Stimulated activated CD4-positive, alpha-beta T cell treated with anti-CD3 and anti-CD28 coated beads, Interleukin-2, amount 100 ng/mL, for 24 hours (primary cell): ENCODE measurements at regions not wholly inside any gene's neighbourhood (a gene's known extent, or its start where the extent isn't known, plus 50 kb on each side); places are given as distances from the start of the nearest gene placed in this dataset.
"Not testable (repeated sequence)": the region's sequence is repeated elsewhere in the genome, so short reads cannot be mapped to it uniquely, and the experiment has no call there.

ENCODE experiments used
- DNase-seq, 2 donors: peaks; one replicate each; pipeline ENCODE4 v3.0.0-alpha.2; 2020

DNA sequence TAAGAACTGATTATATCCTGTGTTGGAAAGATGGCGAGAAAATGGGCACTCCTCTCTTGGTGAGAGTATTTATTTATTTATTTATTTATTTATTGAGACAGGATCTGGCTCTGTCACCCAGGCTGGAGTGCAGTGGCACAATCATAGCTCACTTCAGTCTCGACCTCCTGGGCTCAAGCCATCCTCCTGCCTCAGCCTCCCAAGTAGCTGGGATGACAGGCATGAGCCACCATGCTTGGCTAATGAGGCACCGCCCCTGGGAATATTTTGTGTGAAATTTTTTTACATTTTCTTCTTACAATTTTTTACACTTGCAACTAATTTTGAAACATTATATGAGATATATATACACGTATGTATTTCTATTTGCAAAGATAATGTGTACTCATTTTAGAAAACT is 150.5 kb upstream of the PRR20G start:
- no peak for DNase-seq

DNA sequence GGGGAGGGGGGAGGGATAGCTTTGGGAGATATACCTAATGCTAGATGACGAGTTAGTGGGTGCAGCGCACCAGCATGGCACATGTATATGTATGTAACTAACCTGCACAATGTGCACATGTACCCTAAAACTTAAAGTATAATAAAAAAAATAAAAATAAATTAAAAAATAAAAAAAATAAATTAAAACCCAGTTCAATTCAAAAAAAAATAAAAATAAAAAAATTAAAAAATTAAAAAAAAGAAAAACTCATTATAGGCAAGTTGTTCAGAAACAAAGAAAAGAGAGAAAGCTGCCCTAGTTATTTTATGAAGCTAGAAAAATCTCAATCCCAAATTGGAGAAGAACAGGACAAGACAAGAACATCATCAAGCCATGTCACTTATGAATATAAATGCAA is 147.5 kb upstream of the PRR20G start:
- DNase-seq = not testable (repeated sequence)

DNA sequence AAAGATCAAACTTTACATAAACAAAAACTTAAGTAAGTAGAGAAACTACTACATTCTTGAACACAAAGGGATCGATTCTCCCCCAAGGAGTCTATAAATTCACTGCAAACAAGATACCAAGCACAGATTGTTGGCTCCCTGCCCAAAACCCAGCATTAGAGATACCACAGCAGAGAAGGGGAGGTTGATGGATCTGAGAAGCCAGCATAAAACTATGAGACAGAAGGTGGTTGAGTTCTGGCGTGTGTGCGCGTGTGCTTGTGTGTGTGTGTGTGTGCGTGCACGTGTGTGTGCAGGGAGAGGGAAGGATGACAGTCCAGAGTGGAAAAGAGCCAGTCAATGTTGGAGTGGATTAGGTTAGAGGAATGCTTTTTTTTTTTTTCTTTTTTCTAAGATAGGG is 143.2 kb upstream of the PRR20G start:
- no peak for DNase-seq

DNA sequence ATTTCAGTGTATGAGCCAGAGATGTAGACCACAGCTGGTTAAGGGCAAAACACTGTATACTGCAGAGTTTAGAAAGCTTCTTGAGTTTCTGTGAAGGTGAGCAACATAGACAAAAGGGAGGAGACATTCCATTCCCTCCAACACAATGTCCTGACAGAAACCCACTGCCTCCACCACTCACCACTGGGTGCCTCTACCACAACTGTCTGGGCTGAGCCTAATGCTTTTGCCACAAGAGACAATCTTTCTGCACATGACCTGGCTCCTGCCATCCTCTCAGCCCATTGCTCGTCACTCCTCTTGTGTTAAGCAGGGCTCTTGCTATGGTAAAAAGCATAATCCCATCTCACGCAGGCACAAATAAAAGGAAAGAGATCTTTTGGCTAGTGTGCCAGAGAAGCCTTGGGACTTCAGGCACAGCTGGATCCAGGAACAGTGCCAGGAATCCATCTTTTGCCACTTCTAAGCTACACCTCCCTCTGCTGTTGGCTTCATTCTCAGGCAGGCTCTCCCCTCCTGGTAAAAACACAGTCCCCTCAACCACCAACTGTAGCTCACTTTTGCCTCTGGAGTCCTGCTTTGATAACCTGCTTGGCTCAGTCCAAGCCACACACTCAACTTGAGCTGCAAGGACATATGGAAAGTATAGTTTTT is 140.6 kb upstream of the PRR20G start:
- DNase-seq = no peak

DNA sequence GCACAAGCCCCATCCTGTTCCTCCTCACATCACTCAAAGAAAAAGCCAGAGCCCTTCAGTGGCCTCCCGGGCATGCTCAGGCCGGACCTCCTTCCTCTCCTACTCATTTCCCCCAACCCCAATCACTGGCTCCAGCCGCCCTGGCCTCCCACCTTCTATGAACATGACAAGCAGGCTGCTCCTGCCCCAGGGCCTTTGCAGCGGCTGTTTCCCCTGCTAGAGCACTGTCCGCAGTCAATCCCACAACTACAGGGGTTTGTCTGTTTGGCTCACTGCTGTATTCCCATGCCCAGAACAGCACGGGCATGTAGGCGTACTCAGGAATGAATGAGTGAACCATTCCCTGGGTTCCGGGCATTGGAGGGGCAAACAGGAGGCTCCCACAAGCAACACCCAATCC is 139.8 kb upstream of the PRR20G start:
- DNase-seq = no peak

DNA sequence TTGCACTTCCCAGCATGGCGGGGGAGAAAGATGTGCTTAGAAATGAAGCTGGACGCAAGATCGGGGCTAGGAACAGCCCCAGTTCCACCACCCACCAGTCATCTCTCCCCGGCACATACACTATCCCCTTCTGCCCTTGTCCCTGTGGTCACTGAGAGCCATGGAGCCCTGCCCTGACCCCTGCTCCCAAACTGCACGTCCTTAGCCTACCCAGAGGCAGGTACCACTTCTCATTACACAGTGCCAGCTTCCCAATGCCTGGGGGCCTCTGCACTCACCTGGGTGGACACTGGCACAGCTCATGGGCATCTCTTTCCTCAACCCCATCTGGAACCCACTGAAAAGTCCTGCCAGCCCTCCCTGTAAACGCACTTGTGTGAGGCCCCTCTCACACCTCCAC is 139.3 kb upstream of the PRR20G start:
- no peak for DNase-seq

DNA sequence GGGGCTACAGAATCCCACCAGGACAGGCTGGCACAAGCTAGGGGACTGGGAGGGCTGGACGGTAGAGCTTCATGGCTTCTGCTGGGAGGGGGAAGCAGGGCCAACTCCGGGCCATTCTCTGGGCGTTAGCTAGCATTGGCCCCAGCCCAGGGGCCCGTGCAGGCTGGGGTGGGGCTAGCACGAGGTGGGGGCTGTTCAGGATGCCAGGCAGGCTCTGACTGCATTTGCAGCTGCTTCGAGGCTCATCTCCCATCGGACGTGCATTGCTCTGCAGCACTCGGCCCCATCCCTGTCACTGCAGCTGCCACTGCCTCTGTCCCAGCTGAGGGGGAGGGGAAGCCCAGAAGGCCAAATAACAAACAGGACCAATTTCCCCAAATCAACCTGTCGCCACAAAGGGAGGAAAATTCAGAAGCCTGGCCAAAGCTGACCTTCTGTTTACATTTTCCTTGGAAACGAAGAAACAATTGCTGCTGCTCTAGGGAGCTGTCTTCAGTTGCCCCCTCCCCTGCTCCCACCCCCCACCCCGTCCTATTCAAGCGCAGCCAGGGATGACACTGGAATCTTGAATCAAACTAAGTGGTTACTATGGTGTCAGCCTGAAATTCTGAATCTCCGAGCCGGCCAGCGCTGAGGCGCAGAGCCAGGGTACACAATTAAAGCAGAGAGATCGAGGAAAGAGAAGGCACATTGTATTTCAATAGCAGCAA is 138.8 kb upstream of the PRR20G start:
- DNase-seq = peak in 1 of 2 donors; percentile 13

DNA sequence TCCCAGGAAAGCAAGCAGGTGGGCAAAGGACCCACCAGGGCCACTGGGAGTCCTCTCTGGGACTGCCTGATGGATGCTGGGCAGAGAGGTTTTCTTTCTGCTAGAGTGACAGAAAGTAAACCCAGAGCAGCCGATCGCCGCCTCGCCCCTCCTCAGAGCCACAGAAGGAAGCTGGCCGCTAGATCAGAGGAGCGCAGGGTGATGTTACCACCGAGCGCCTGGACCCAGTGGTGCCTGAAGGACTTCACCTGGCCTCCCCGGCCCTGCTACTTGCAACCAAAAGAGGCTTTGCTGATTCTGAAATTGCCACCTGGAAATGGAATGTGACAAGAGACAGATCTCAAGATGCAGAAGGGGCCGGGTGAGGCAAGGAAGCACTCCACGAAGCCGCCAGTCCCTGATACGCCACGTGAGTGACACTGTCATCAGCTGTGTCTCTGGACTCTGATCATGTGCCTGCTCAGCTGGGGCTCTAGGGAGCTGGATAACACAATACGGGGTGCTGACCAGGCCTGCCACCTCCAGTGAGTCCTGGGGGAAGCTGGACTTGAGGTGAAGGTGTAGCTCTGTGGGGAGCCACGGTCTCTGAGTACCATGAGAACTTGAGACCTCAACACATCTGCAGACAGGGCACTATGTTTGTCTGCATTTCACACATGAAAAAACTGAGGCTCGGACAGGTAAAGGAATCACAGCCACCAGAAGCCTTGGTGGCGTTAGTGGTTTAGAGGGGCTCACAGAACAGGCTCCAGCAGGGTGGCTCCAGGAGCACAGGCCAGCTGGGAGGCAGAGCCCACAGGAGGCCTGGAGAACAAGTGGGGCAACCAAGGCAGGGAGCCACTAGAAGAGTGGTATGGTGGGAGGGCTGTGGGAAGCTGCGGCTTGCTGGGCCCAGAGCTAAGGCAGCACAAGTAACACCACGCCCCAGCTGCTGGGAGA is 137.9 kb upstream of the PRR20G start:
- DNase-seq = no peak

DNA sequence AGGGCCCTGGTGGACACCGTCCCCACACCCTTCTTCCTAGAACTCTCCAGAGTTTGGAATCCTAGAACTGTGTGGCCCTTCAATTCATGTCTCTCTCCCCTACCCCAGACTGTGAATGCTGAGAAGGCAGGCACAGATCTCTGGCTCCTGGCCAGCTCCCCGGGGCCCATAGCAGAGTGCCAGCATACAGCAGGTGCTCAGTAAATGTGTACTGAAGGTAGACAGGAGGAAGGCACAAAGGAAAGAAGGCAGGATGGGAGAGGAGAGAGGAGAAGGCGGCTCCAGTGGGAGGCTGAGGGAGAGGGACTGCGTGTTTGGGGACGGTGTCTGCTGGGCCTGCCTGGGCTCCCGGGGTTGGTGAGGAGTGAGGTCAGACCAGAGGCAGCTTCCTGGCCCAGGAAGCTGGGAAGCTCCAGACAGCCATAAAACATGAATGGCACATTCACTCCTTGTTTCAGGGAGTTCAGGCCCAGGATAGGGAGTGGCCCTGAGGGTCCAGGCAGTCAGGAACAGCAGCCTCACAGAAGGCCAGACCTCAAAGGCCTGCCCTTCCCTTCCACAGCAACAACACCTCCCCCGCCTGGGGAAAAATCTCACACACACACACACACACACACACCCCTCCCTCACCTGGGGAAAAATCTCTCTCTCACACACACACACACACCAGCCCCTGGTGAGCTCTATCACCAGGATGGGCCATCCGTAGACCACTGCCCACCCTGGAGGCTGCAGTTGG is 137.1 kb upstream of the PRR20G start:
- DNase-seq = no peak

DNA sequence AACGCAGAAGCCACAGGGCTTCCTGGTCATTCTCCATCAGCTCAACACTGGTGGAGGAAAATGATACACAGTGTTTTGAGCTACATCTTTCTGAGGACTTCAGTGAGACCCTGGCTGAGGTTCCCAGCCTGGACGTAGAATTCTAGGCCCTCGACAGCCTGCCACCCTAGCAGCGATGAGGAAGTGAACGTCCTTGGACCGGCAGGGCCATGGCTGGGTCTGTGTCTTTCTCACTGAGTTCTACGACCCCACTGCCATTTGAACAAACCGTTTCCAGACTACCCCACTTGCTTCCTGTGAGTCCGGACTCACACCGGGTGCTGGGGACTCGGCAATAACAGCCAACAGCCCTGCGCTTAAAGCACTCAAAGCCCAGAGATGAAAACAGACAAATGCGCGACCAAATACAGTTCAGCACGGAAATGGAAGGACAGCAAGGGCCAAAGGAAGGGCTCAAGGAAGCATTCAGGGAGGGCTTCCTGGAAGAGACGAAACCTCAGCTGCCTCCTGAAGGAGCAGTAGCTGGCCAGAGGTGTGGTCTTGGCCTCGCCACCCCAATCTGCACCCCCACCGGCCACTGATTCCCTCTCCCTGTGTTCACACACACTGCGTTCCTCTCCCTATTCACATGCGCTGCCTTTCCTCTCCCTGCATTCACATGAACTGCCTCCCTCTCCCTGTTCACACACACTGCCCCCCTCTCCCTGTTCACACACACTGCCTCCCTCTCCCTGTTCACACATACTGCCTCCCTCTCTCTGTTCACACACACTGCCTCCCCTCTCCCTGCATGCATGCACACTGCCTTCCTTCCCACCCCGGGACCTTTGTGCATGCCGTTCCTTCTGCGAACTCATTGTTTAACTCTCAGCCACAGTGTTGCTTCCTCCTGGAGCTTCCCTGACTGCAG is 136.3 kb upstream of the PRR20G start:
- no peak for DNase-seq

DNA sequence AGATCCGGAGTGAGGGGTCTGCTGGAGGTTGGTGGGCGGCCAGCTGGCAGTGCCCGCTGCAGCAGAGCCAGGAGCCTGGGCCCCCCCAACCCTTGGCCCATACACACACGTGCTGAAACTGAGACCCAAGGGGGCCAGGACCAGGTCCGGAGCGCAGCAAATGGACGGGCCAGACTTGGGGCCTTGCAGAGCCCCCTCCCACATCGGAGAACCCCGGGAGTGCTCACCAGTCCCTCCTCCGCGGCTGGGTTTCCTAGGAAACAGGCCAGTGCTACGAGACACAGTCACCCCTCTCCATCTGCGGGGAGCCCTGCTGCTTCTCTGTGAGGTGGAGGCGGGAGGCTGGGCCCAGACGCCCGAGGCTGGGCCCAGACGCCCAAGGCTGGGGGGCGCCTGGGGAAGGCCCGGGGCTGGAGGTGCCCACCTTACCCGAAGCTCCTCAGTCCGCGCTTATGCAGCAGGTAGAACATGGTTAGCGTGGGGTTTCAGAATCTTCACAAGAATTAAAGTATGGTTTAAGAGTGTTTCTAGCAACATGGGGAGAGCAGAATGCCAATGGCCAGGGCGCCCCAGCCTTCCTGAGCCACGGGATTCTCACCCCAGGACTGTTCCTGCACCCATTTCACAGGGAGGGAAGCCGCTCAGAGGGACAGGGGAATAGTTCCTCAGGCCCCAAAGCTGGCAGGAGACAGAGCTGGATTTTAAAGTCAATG is 135.0 kb upstream of the PRR20G start:
- DNase-seq = no peak

DNA sequence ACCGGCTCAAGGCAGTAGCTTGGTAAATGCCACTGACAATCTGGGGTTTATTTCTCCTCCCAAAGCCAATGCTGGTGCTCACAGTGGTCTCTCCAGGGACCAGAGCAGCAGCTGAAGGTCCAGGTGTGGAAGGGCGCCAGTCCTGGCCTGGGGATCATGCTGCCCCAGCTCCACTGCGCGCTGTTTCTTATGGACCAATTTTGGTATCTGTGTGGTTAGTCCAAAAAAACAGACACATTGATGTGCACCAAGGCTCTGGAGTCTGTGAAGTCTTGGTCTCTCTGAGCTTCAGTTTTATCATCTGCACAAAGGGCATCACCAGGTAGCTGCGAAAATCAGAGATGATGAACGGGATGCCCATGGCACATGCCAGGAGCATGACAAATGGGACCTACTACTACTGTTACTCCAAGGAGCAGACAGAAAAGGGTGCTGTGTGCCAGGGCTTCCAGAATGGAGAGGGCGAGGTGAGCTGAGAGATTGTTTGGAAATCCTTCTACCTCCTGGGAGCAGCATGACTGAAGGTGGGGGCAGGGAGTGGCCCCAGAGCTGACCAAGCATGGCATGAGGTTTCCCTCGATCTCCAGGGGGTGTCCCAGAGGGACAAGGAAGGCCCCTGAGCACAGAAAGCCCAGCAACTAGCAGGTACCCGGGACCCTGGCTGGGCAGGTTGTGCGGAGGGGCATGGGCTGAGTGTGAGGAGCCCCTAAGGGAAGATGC is 134.3 kb upstream of the PRR20G start:
- no peak for DNase-seq

DNA sequence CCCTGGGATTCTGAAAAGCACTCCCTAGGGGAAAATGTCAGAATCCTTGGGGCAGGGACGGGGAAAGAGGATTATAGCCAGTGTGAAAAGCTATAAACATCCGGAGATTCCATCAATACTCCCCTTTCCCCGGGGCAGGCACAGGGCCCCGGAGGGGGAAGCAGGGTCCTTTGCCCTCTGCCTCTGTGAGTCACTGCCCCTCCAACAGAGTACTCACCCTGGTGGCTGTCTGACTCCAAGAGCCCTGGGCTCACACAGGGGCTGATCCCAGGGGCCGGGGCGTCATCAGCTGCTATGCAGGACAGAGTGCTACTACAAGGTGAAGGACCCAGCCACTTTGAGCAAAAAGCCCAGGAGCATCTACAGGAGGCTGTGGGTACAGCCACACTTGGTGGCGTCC is 133.0 kb upstream of the PRR20G start:
- DNase-seq = no peak

DNA sequence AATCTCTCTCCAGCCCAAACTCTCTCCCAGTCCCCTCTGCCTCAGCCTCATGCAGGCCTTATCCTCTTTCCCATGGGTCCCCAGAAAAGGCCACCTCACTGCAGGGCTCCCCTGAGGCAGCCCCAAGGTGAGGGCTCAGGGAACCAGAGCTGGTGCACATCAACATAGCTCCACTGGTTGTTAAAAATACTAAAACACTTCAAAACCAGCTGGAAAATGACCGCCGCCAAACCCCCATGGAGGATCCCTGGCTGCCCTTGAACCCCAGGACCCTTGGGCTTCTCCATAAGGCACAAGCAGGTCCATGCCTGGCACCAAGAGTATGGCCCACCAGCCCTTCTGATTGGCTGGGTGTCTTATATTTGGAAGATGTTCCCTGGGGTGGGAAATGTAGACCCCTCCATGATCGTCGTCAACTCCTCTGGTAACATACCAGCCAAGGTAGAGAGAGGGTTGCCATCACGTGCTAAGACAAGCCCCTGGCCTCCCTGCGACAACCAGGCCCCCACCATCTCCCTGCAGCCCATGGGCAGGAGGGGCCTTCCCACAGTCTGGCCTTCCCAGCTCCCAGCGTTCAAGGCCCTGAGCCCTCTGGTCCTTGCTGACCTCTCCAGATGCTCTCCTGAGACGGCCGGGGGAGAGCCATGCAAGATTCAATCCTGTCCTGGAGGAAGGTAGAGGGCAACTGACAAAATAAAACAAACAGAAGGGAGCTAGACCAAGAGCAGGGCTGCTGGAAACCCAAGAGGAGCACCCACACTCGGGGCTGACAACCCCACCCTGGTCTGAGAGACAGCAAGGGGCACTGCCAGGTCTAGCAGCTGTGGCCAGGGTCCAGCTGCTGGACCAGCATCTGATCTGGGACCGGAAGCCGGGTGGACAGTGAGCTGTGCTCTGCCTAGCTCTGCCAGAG is 132.1 kb upstream of the PRR20G start:
- DNase-seq = no peak

DNA sequence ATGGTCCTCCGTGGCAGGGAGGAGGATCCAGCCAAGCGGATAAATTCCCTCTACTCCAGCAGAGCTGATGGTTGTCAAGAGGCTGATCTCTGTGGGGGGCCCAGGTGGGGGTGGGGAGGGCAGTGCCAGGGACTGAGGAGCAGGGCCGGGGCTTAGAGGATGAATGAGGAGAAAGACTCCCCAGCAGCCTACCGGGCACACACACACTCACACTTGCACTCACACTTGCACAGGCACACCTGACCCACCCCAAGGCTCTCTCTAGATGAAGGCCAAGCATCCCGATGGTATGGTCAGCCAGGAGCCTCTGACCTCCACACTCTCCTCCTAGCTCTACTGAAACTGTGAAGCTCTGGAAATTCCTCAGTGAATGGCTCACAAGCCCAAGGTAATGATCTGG is 131.3 kb upstream of the PRR20G start:
- DNase-seq = no peak

DNA sequence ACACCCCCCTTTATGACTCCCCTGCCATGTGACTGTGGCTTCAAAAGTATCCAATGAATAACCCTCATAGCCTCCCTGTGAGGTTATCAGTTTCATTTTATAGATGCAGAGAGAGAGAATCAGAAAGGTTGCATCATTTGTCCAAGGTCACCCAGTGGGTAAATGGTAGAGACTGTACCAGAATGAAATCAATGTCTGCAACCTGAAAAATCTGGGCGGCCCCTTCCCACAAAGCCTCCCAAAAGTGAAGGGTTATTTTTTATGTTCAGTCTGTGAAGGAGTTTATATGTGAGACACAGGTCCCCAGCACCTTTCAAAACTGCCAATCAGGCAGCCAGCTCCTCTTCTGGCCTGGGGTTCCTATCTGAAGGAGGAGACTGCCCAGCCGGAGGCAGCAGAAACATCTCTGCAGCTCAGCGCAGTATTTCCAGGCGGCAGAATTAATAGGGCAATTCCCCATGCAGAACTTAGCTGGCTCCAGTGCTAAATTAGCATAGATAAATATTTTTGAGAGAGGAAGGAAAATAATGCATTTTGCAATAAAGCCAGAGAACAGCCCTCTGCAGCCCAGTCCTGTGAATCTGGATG is 130.8 kb upstream of the PRR20G start:
- DNase-seq = no peak

DNA sequence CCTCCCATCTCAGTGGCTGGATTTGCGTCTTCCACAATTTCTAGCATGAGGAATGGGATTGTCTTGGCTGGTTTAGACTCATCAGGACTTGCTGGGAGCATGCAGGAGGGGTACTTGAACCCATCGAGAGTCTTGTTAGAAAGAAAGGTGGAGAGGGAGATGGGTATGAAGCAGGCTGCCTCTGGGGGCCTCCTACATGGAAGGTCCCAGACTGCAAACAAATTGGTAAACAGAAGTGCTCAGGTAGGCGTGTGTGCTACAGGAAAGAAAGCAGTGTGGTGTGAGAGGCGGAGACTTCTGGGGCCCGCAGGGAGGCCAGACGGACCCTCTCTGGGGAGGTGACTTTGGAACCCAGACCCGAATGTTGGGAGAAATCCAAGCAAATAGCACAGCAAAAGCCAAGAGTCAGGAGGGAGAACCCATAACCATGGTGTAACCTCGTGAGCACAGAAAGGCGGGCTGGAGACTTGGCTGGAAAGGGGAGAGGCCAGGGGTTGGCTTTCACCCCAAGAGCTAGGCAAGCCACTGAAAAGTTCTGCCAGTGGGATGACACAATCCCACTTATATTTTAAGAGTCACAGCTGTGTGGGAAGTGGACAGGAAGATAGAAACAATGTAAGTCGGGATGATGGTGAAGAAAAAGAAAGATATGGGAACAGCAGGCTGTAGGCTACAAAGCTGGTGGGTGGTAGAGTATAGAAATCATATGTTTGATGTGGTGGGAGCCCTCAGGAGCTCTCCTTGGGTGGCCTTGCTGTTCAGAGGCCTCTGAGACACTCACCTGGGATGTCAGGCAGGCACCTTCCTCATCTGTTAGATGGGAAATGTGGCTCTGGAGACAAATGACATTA is 130.1 kb upstream of the PRR20G start:
- no peak for DNase-seq

DNA sequence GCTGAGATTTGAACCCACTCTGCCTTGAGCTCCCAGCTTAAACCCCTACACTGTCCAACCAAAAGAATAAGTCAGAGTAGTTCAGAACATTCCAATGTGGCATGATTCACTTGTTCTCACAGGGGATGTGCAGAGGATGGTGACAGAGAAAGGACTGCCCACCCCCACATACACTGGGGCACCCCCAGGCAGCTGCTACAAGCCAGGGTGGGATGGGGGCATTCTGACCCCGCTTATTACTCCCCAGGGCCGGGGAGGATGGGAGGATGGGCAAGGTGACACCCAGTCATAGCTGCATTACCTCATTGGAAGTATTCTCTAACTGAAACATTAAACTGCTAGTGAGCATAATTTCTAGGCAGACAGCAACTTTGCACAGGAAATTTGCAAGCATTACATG is 126.0 kb upstream of the PRR20G start:
- DNase-seq = no peak
